Prostate gland (tissue), 2 donors: ENCODE measurements at regions not wholly inside any gene's neighbourhood (a gene's known extent, or its start where the extent isn't known, plus 50 kb on each side); places are given as distances from the start of the nearest gene placed in this dataset.

Experiments used
- POLR2AphosphoS5 ChIP-seq: sonication (generic); formaldehyde crosslinking; IDR thresholded peaks from one replicate; pipeline ENCODE4 v1.6.1; 2017; ENCODE audit warnings: antibody characterized with exemption
- TF ChIP-seq, protein P1 (sequence below), 4 experiments: fragments of 200-600 bp in 2 of 4; fragments of 450-650 bp in 2 of 4; sonication (generic) in 2 of 4; IDR thresholded peaks; 1 replicate in 3 of 4; 2 replicates in 1 of 4; pipeline ENCODE4 v1.5.1; 2016 to 2019; ENCODE audit warnings: antibody characterized with exemption in 4 of 4, mild to moderate bottlenecking in 2 of 4, moderate library complexity in 2 of 4

DNA sequence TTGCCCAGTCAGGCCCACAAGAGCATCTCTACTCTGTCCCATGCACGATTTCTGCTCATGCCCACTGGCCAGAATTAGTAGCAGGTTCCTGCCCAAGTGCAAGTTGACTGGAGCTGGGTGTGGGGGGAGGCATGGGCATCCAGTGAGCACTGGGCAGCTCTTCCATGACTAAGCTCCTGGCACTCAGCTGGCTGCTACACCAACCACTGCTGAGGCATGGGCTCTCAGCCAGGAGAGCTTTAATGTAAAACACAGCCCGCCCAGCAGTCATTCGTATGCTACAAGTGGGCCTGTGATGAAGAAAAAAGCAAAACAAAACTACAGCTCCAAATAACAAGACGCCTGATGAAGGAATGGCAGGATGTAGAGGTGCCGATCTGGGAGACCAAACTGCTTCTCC lies 335.4 kb upstream of the PFKP start:
- no peak for TF ChIP-seq POLR2AphosphoS5
- TF ChIP-seq, protein P1, sequence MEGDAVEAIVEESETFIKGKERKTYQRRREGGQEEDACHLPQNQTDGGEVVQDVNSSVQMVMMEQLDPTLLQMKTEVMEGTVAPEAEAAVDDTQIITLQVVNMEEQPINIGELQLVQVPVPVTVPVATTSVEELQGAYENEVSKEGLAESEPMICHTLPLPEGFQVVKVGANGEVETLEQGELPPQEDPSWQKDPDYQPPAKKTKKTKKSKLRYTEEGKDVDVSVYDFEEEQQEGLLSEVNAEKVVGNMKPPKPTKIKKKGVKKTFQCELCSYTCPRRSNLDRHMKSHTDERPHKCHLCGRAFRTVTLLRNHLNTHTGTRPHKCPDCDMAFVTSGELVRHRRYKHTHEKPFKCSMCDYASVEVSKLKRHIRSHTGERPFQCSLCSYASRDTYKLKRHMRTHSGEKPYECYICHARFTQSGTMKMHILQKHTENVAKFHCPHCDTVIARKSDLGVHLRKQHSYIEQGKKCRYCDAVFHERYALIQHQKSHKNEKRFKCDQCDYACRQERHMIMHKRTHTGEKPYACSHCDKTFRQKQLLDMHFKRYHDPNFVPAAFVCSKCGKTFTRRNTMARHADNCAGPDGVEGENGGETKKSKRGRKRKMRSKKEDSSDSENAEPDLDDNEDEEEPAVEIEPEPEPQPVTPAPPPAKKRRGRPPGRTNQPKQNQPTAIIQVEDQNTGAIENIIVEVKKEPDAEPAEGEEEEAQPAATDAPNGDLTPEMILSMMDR (IDR thresholded peaks at IDR 0.05): no peak
